ENCODE measurements at regions not wholly inside any gene's neighbourhood (a gene's known extent, or its start where the extent isn't known, plus 50 kb on each side); places are given as distances from the start of the nearest gene placed in this dataset.
"Not testable (repeated sequence)": the region's sequence is repeated elsewhere in the genome, so short reads cannot be mapped to it uniquely, and the experiment has no call there.

GRCh38 chr5:166257661-166258060 lies 2033.8 kb upstream of the WWC1 start:
- DNase-seq (ENCODE audit: low read depth, low spot score), result no peak

DNA sequence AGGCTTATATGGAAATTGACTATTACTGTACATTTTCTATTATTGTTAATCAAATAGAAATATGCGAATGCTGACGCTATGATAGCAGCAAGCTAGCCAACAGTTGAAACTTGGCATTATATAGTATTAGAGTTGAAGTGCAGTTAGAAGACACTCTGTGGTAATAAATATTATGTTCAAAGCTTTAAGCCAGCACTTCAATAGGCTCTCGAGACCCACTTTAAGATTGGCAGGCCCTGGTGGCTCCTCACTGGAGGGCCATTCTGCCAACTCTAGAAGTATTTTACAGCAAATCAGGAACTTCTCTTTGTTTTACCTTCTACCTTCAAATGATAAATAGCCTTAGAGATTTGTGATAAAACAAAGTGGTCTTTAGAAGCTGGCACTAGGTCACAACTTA lies 2029.0 kb upstream of the WWC1 start:
- DNase-seq (ENCODE audit: low read depth, low spot score), result no peak

DNA sequence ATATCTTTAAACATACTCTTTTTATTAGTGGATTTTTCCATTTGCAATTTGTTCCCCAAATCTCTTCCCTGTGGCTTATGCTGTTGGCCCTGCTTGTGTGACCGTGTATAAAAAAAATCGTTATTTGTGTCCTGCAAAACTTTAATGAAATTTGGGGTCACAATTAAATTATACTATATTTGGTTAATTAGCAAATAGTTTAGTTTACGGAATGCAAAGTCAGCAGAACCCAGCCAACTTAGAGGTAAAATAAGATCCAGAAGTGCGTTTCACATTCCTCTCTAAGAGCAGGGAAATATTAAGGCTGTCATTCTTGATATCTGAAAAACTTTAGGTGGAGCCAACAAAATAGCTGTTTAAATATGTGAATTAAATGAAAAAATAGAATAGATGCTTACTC lies 2023.5 kb upstream of the WWC1 start:
- DNase-seq (ENCODE audit: low read depth, low spot score), result no peak

DNA sequence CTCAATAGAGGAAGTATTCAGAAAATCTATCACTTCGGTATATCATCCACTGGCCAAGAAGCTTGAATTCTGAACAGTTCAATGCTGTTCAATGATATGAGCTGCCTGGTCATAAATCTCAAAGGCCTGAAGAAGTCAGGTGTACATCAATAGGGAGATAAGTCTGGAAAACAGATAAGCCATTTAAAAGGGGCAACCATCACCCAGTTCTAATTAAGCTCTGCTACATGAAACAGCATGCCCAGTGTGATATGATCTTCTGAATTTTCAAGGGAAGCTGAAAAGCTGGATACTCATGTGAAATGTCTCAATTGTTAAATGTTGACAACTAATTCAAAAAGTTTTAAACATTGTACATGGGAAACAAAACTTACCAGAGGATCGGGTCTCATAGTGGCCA lies 2020.7 kb upstream of the WWC1 start:
- no peak for DNase-seq (ENCODE audit: low read depth, low spot score)

- DNase-seq (ENCODE audit: low read depth, low spot score), result no peak
Observed at GRCh38 chr5:166276006-166276405, 2015.4 kb upstream of the WWC1 start.

- DNase-seq (ENCODE audit: low read depth, low spot score), result no peak
Observed at GRCh38 chr5:166279828-166280227, 2011.6 kb upstream of the WWC1 start.

- no peak for DNase-seq (ENCODE audit: low read depth, low spot score)
Observed at GRCh38 chr5:166281433-166281832, 2010.0 kb upstream of the WWC1 start.

- no peak for DNase-seq (ENCODE audit: low read depth, low spot score)
Observed at GRCh38 chr5:166282939-166283338, 2008.5 kb upstream of the WWC1 start.

DNA sequence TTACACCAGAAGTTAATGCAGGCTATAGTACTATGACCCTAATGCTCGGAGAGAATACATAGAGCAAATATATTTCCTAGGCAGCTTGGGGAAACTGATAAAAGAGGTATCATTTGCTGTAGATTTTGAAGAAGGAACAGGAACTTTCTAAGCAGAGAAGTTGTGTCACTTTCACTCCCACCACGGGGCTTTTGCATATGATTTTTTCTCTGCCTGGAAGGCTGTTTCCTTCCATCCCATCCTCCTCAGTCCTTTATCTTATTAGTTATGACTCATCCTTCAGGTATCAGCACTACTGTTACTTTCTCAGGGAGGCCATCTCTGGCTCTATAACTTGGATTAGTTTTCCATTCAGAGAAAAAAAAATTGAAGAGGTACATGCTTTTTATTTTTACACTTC lies 2006.1 kb upstream of the WWC1 start:
- DNase-seq (ENCODE audit: low read depth, low spot score), result no peak

- DNase-seq (ENCODE audit: low read depth, low spot score), result no peak
Observed at GRCh38 chr5:166286832-166287231, 2004.6 kb upstream of the WWC1 start.

DNA sequence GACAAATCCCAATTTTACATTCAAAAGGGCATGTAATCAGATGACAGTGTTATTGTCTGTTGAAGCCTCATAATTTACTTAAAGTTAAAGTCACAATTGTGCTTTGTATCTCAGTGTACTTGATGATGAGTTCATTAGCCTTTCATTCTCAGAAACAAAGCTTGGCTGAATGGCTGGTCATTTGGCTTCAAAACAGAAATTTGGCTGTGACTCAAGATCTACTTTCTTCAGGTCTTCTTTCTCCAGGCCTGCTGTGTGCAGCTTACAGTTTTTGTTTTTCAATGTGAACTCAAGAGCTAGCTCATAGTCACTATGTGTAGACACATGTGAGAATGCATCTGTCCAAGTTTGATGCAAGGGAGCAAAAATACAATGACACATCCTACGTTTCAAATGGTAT lies 2003.6 kb upstream of the WWC1 start:
- DNase-seq (ENCODE audit: low read depth, low spot score), result no peak

GRCh38 chr5:166291800-166292199 lies 1999.6 kb upstream of the WWC1 start:
- DNase-seq (ENCODE audit: low read depth, low spot score), result not testable (repeated sequence)

DNA sequence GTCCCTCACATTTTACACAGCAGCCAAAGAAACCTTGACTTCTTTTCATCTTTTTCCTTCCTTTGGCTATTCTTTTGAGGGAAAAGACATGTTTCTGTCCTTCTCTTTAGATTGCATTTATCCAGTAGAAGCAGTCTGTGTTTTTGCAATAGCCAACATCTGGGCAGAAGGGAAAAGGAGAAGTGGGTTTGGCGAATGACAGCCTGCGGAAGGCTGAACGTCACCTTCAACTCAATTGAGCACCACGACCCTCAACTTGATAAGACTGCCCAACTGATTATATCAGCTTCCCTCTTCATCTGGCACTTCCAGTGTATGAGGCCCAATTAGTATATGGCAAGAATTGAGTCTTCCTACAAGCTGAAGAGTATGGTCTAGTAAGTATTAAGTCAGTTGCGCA lies 1997.6 kb upstream of the WWC1 start:
- no peak for DNase-seq (ENCODE audit: low read depth, low spot score)

- DNase-seq (ENCODE audit: low read depth, low spot score), result no peak
Observed at GRCh38 chr5:166302166-166302565, 1989.3 kb upstream of the WWC1 start.

- DNase-seq (ENCODE audit: low read depth, low spot score), result no peak
Observed at GRCh38 chr5:166317425-166317824, 1974.0 kb upstream of the WWC1 start.

GRCh38 chr5:166320920-166321480 lies 1970.4 kb upstream of the WWC1 start:
- DNase-seq (ENCODE audit: low read depth, low spot score), result no peak

DNA sequence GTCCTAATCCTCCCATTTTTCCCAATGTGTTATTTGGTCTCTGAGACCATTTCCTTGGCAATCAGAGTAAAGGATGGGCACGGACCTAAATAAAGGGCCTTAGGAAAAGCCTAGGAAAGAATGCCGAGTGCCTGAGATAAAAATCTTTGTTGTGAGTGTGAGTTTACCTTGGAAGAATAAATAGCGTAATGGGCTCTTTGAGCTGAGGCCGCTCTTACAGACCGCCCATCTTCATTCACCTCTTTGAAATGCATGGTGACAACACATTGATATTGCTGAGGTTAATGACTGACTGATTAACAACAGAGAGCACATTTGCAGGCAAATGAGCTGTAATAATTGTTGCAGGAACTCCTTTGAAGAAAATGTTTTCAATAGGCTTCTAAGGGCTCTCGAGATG lies 1967.1 kb upstream of the WWC1 start:
- no peak for DNase-seq (ENCODE audit: low read depth, low spot score)

DNA sequence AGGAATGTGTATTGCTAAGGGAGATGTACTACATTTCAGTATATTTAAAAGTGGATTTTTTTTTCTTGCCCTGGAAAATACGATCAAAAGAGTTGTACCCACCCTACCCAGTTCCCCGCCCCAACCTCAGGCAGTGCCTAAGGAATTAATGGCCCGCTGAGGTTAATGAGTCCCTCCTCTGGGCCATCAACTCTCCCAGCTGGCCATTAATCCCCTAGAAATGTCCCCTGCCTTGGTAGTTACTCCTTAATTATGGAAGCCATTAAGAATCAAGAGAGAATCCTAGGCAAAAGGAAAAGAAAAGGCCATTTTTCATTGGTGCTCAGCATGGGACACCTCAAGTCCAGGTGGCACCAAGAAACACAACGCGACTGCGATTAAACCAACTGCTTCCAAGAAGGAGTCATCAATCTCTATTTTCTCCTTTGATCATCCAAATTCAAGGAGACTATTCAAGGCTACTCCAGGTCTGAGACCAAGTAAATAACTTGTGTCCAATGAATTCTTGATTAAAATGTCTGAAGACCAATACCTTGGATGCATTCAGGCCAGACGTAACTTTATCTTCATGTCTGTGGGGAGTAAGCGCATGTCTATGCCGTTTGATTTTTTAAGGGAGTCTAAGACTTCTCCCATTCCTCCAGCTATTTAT lies 1962.2 kb upstream of the WWC1 start:
- DNase-seq (ENCODE audit: low read depth, low spot score), result no peak

DNA sequence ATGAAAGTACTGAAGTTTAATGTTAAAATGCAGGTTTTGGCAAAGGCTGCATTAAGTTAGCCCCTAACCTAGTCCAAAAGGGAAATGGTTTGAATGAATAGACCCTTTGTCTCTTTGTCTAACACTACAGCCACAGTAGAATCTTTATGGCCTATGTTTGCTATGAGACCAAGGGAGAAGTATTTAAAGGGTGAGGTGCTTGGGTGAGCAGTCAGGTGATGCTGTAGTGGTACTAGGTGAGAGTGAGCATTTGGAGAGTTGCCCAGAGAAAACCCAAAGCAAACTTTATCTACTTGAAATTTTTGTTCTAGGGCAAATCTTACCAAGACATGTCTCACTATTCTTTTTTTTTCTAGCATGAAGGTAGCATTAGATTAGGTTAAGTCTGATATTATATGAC lies 1961.4 kb upstream of the WWC1 start:
- no peak for DNase-seq (ENCODE audit: low read depth, low spot score)

DNA sequence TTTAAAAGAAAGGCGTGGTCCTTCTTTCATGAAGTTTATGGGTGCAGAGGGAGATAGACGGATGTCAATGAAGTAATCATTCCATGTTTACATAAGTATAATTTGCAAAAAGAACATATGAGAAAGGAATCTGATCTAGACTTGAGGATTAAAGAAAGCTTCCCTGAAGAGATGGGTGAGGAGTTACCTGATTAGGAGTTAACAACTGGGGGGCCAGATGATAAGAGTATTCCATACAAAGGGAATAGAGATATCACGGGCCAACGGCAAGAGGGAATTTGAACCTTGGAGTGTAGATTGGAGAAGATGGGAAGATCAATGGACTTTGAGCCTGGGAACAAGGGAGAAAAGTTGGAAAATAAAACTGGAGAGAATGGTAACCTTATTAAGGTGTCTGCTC lies 1959.9 kb upstream of the WWC1 start:
- no peak for DNase-seq (ENCODE audit: low read depth, low spot score)

- DNase-seq (ENCODE audit: low read depth, low spot score), result no peak
Observed at GRCh38 chr5:166338801-166339200, 1952.6 kb upstream of the WWC1 start.

GRCh38 chr5:166340039-166340438 lies 1951.4 kb upstream of the WWC1 start:
- no peak for DNase-seq (ENCODE audit: low read depth, low spot score)

DNA sequence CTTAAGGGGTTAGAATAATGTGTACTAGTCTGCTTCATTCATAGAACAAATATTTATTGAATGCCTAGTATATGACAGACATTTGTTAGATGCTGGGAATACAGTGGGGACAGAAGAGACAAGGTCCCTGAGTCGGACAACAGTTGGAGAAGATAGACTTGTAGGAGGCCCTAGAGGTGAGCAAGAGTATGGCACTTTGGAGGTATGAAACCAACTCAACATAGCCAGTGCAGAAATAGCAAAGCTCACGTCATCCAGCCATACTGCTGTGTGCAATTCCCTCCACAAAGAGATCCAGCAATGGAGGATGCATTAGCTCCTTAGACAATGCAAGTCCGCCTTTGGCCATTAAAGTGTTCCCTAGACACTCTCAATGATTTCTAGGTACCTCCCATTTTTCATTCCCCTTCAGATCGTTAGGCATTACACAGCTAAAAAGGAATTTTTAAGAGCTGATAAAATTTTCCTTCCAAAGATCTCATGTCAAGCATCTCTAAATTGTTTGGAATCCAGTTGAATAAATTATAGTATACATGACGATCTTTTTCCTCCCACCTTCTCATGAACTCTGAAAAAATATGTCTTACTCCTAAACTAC lies 1949.6 kb upstream of the WWC1 start:
- DNase-seq (ENCODE audit: low read depth, low spot score), result no peak

Measured in pulmonary artery endothelial cell (primary cell).